ENCODE measurements at regions not wholly inside any gene's neighbourhood (a gene's known extent, or its start where the extent isn't known, plus 50 kb on each side); places are given as distances from the start of the nearest gene placed in this dataset.

GRCh38 chr13:77409412-77409811 lies 82.5 kb upstream of the MYCBP2 start:
- no peak for TF ChIP-seq CTCF (conservative IDR thresholded peaks at IDR 0.05)
- TF ChIP-seq ZFX (IDR thresholded peaks at IDR 0.05), result no peak

All from C4-2B (cell line).